Stimulated activated CD4-positive, alpha-beta T cell treated with anti-CD3 and anti-CD28 coated beads, Interleukin-12 subunit alpha, Interleukin-12 subunit beta, amount 100 ng/mL, for 24 hours (primary cell): ENCODE measurements at regions not wholly inside any gene's neighbourhood (a gene's known extent, or its start where the extent isn't known, plus 50 kb on each side); places are given as distances from the start of the nearest gene placed in this dataset.
"Not testable (repeated sequence)": the region's sequence is repeated elsewhere in the genome, so short reads cannot be mapped to it uniquely, and the experiment has no call there.

Experiments
- DNase-seq, 2 experiments: peaks; one replicate each; pipeline ENCODE4 v3.0.0-alpha.2; 2020; ENCODE audit warnings: low read depth in 2 of 2

GRCh38 chr9:88280816-88281382 lies 107.3 kb upstream of the SPIN1 start:
- DNase-seq: no peak

- DNase-seq: no peak
Measured at GRCh38 chr9:88278036-88278435, 110.2 kb upstream of the SPIN1 start.

- DNase-seq: no peak
Measured at GRCh38 chr9:88274078-88274477, 114.2 kb upstream of the SPIN1 start.

GRCh38 chr9:88272986-88273385 lies 115.3 kb upstream of the SPIN1 start:
- DNase-seq: no peak

GRCh38 chr9:88270413-88270812 lies 117.8 kb upstream of the SPIN1 start:
- no peak for DNase-seq

- no peak for DNase-seq
Measured at GRCh38 chr9:88268886-88269285, 119.4 kb upstream of the SPIN1 start.

GRCh38 chr9:88267283-88267682 lies 121.0 kb upstream of the SPIN1 start:
- DNase-seq: no peak

- no peak for DNase-seq
Measured at GRCh38 chr9:88266416-88266815, 121.8 kb upstream of the SPIN1 start.

- no peak for DNase-seq
Measured at GRCh38 chr9:88259001-88259400, 120.7 kb upstream of the SPATA31C2 start.

- DNase-seq: no peak
Measured at GRCh38 chr9:88258601-88259000, 120.3 kb upstream of the SPATA31C2 start.

GRCh38 chr9:88258024-88258423 lies 119.7 kb upstream of the SPATA31C2 start:
- DNase-seq: no peak

- no peak for DNase-seq
Measured at GRCh38 chr9:88256216-88256615, 117.9 kb upstream of the SPATA31C2 start.

- not testable (repeated sequence) for DNase-seq
Measured at GRCh38 chr9:88255806-88256205, 117.5 kb upstream of the SPATA31C2 start.

GRCh38 chr9:88251903-88252302 lies 113.6 kb upstream of the SPATA31C2 start:
- DNase-seq: no peak

GRCh38 chr9:88243736-88244135 lies 105.5 kb upstream of the SPATA31C2 start:
- no peak for DNase-seq

GRCh38 chr9:88242879-88243278 lies 104.6 kb upstream of the SPATA31C2 start:
- no peak for DNase-seq

- DNase-seq: peak in 1 of 2 experiments; percentile 6
Measured at GRCh38 chr9:88237991-88238571, 99.8 kb upstream of the SPATA31C2 start.

GRCh38 chr9:88237479-88237961 lies 99.2 kb upstream of the SPATA31C2 start:
- DNase-seq: no peak

- DNase-seq: no peak
Measured at GRCh38 chr9:88236511-88237478, 98.5 kb upstream of the SPATA31C2 start.

GRCh38 chr9:88235615-88236014 lies 97.3 kb upstream of the SPATA31C2 start:
- no peak for DNase-seq

- no peak for DNase-seq
Measured at GRCh38 chr9:88234114-88234513, 95.8 kb upstream of the SPATA31C2 start.

GRCh38 chr9:88233091-88233490 lies 94.8 kb upstream of the SPATA31C2 start:
- no peak for DNase-seq

GRCh38 chr9:88230612-88231011 lies 92.3 kb upstream of the SPATA31C2 start:
- no peak for DNase-seq
